ENCODE measurements at regions not wholly inside any gene's neighbourhood (a gene's known extent, or its start where the extent isn't known, plus 50 kb on each side); places are given as distances from the start of the nearest gene placed in this dataset.

- ATAC-seq (no peak), FAIRE-seq (no peak), DNase-seq (ENCODE audit: low spot score) (no peak)
- no peaks in the 10 kb centered on the region for H3K27me3 ChIP-seq (ENCODE audit: control insufficient read depth in 1 of 2, insufficient read depth in 2 of 2, low read length in 2 of 2)
- no peaks in the 10 kb centered on the region for H3K36me3 ChIP-seq (replicated peaks in 1 of 2; ENCODE audit: control insufficient read depth in 1 of 2, insufficient read depth in 2 of 2, low read length in 2 of 2)
- no peaks in the 10 kb centered on the region for H4K20me1 ChIP-seq (ENCODE audit: insufficient read depth, low read length)
- no peak for TF ChIP-seq SIN3B (IDR thresholded peaks at IDR 0.05; ENCODE audit: low read length)
- TF ChIP-seq AGO2 (optimal IDR thresholded peaks at IDR 0.05; ENCODE audit: low read depth, low read length), result no peak
- intact Hi-C loops (cut with micrococcal nuclease; ENCODE audit: unreplicated experiment), result no loop called here
- BruUV-seq (replicated peaks), result no TSS peak
- H3K9me3 ChIP-seq (ENCODE audit: low read length), result peaks cover 82% of the 10 kb centered on the region
- no peaks in the 10 kb centered on the region for H3K4me1 ChIP-seq (ENCODE audit: insufficient read depth, low read length)
- ChIA-PET POLR2A (no interaction called here), CTCF (ENCODE audit: low intra/inter-chr PET ratio, low total read pairs) (no interaction called here)
- H3K79me2 ChIP-seq (ENCODE audit: insufficient read depth, low read length), result no peaks in the 10 kb centered on the region
- no peak overlapping the region for H3K27ac ChIP-seq (ENCODE audit: extremely low read length, insufficient read depth, low read length)
- no peak overlapping the region for H3K9ac ChIP-seq (ENCODE audit: insufficient read depth, low read depth, low read length)
- H3K4me3 ChIP-seq (replicated peaks in 1 of 3; ENCODE audit: insufficient read depth in 1 of 3, low read depth in 2 of 3, low read length in 3 of 3), result no peak overlapping the region
- in situ Hi-C loops (cut with HindIII; ENCODE audit: extremely low pct_ligation_motif_present, low pct_unique_long_range_greater_than_20kb), result no loop called here
- H3K4me2 ChIP-seq (ENCODE audit: low read depth, low read length), result no peak overlapping the region
- no peak overlapping the region for H2AFZ ChIP-seq (ENCODE audit: low read length)
These were observed 75.0 kb upstream of the CNTN6 start for GRCh38 chr3:1017870-1018269.

GRCh38 chr3:1019157-1019556 lies 73.7 kb upstream of the CNTN6 start:
- H3K4me2 ChIP-seq (ENCODE audit: low read depth, low read length), result no peak overlapping the region
- ATAC-seq (no peak), DNase-seq (ENCODE audit: low spot score) (no peak), FAIRE-seq (no peak)
- POLR2A ChIA-PET, result no interaction called here
- no peak overlapping the region for H2AFZ ChIP-seq (ENCODE audit: low read length)
- CTCF ChIA-PET (ENCODE audit: low intra/inter-chr PET ratio, low total read pairs), result no interaction called here
- H3K9me3 ChIP-seq (ENCODE audit: low read length), result peaks cover 84% of the 10 kb centered on the region
- H3K27me3 ChIP-seq (ENCODE audit: control insufficient read depth in 1 of 2, insufficient read depth in 2 of 2, low read length in 2 of 2), result no peaks in the 10 kb centered on the region
- no peak overlapping the region for H3K27ac ChIP-seq (ENCODE audit: extremely low read length, insufficient read depth, low read length)
- H3K9ac ChIP-seq (ENCODE audit: insufficient read depth, low read depth, low read length), result no peak overlapping the region
- WGBS (ENCODE audit: low lambda C conversion rate), result 0% methylated on average over 2 of the region's 2 CpGs
- intact Hi-C loops (cut with micrococcal nuclease; ENCODE audit: unreplicated experiment), result no loop called here
- no peak for TF ChIP-seq SIN3A (IDR thresholded peaks at IDR 0.05; ENCODE audit: borderline replicate concordance, low read depth, low read length)
- peak; percentile 28; the same call in 1 of the 2 replicates for TF ChIP-seq ATF7 (IDR thresholded peaks at IDR 0.05)
- no peak for TF ChIP-seq ATF7 (CRISPR knock-in tag; IDR thresholded peaks at IDR 0.05)
- TF ChIP-seq ZNF710 (CRISPR knock-in tag; IDR thresholded peaks at IDR 0.05; ENCODE audit: borderline replicate concordance), result no peak
- TF ChIP-seq SKI (IDR thresholded peaks at IDR 0.05; ENCODE audit: partially characterized antibody), result no peak
- no peak for TF ChIP-seq GATAD2A (CRISPR knock-in tag; IDR thresholded peaks at IDR 0.05)
- no peaks in the 10 kb centered on the region for H3K4me1 ChIP-seq (ENCODE audit: insufficient read depth, low read length)
- no TSS peak for BruUV-seq (replicated peaks)
- H3K79me2 ChIP-seq (ENCODE audit: insufficient read depth, low read length), result no peaks in the 10 kb centered on the region
- in situ Hi-C loops (cut with HindIII; ENCODE audit: extremely low pct_ligation_motif_present, low pct_unique_long_range_greater_than_20kb), result no loop called here
- no peak overlapping the region for H3K4me3 ChIP-seq (replicated peaks in 1 of 3; ENCODE audit: insufficient read depth in 1 of 3, low read depth in 2 of 3, low read length in 3 of 3)
- H4K20me1 ChIP-seq (ENCODE audit: insufficient read depth, low read length), result no peaks in the 10 kb centered on the region
- H3K36me3 ChIP-seq (replicated peaks in 1 of 2; ENCODE audit: control insufficient read depth in 1 of 2, insufficient read depth in 2 of 2, low read length in 2 of 2), result no peaks in the 10 kb centered on the region

All from HepG2 (cell line).